Panc1 (cell line): ENCODE measurements at regions not wholly inside any gene's neighbourhood (a gene's known extent, or its start where the extent isn't known, plus 50 kb on each side); places are given as distances from the start of the nearest gene placed in this dataset.
"Not testable (repeated sequence)": the region's sequence is repeated elsewhere in the genome, so short reads cannot be mapped to it uniquely, and the experiment has no call there.

Experiments
- ATAC-seq: fragments of 200-7000 bp; cut with Tn5 transposase; 2 replicates; pipeline ENCODE4 v1.9.1; 2020; ENCODE audit warnings: mild to moderate bottlenecking, moderate library complexity
- BruUV-seq: library from RNA; stranded (reverse); fragments of 400-500 nt; replicated peaks from 2 replicates; lab custom pipeline; 2021; lab: Mats Ljungman, UMichigan
- CTCF ChIA-PET: fragments of 300-600 bp; sonication (Branson Sonifier 250); formaldehyde crosslinking; loops from one replicate; lab custom pipeline; 2022; ENCODE audit warnings: antibody characterized with exemption; lab: Charles Lee
- POLR2A ChIA-PET: fragments of 300-600 bp; sonication (Branson Sonifier 250); formaldehyde crosslinking; loops from one replicate; lab custom pipeline; 2022; ENCODE audit warnings: antibody characterized with exemption; lab: Charles Lee
- DNase-seq: peaks from one replicate; pipeline ENCODE4 v3.0.0-alpha.2; 2010; ENCODE audit warnings: low read depth, low spot score
- H3K27ac ChIP-seq: 2 replicates; pipeline ENCODE4 v1.5.1; 2011; ENCODE audit warnings: mild to moderate bottlenecking, low read length, inconsistent platforms
- H3K27me3 ChIP-seq: fragments of 200-500 bp; sonication (Bioruptor generic); 2 replicates; pipeline ENCODE4 v1.6.0; 2014; ENCODE audit warnings: low read length, inconsistent platforms; ENCODE audit not compliant: control insufficient read depth, insufficient read depth
- H3K36me3 ChIP-seq: fragments of 200-500 bp; sonication (Bioruptor generic); 2 replicates; pipeline ENCODE4 v1.5.1; 2014; ENCODE audit warnings: inconsistent platforms, mild to moderate bottlenecking, low read length, moderate library complexity; ENCODE audit not compliant: control insufficient read depth, insufficient read depth
- H3K4me1 ChIP-seq: 2 replicates; pipeline ENCODE4 v1.5.1; 2011; ENCODE audit warnings: inconsistent platforms, mild to moderate bottlenecking, low read length, moderate library complexity; ENCODE audit not compliant: control insufficient read depth, insufficient read depth
- H3K4me3 ChIP-seq, 2 experiments: 2 replicates each; pipeline ENCODE4 v1.5.1; 2011 to 2012; ENCODE audit warnings: low read depth in 2 of 2, low read length in 2 of 2, mild to moderate bottlenecking in 2 of 2, inconsistent platforms in 1 of 2, moderate library complexity in 1 of 2
- H3K9me3 ChIP-seq: fragments of 200-500 bp; sonication (Bioruptor generic); 2 replicates; pipeline ENCODE4 v1.5.1; 2014; ENCODE audit warnings: low read depth, mild to moderate bottlenecking, inconsistent platforms, low read length, moderate library complexity; ENCODE audit not compliant: control insufficient read depth, insufficient read depth
- CTCF ChIP-seq: fragments of 450-650 bp; IDR thresholded peaks from 2 replicates; pipeline ENCODE4 v1.5.1; 2017; ENCODE audit warnings: mild to moderate bottlenecking
- POLR2AphosphoS5 ChIP-seq: IDR thresholded peaks from 2 replicates; pipeline ENCODE4 v1.6.1; 2012; ENCODE audit warnings: mild to moderate bottlenecking, low read depth, low read length, moderate library complexity
- SIN3A ChIP-seq: IDR thresholded peaks from 2 replicates; pipeline ENCODE4 v1.6.1; 2012; ENCODE audit warnings: low read depth, mild to moderate bottlenecking, low read length, moderate library complexity, borderline replicate concordance; ENCODE audit not compliant: insufficient read depth
- TCF7L2 ChIP-seq: IDR thresholded peaks from 2 replicates; pipeline ENCODE4 v1.6.1; 2011; ENCODE audit warnings: mild to moderate bottlenecking, low read depth, low read length, inconsistent platforms
- in situ Hi-C: cut with HindIII; loops from 2 replicates; pipeline ENCODE4 v1.10.0; 2016; ENCODE audit warnings: low sequenced_read_pairs, low pct_unique_long_range_greater_than_20kb
- intact Hi-C: fragments of 100-400 bp; cut with micrococcal nuclease; formaldehyde crosslinking; loops from one replicate; pipeline ENCODE4 v1.10.0; 2022; ENCODE audit not compliant: unreplicated experiment
- TF ChIP-seq, protein P1 (sequence below), 2 experiments: IDR thresholded peaks; 2 replicates each; pipeline ENCODE4 v1.6.1; 2011 to 2012; ENCODE audit warnings: low read depth in 2 of 2, control low read depth in 1 of 2, low read length in 1 of 2, mild to moderate bottlenecking in 1 of 2, moderate library complexity in 1 of 2; ENCODE audit not compliant: insufficient read depth in 1 of 2

GRCh38 chr3:177658354-177658753 lies 461.1 kb upstream of the TBL1XR1 start:
- DNase-seq, result no peak
- Histone ChIP-seq H3K9me3 (no peaks in the 10 kb centered on the region), H3K4me3 (no peak overlapping the region), H3K27ac (no peak overlapping the region; the same call in 1 of the 2 replicates), H3K36me3 (no peaks in the 10 kb centered on the region), H3K27me3 (no peaks in the 10 kb centered on the region), H3K4me1 (no peaks in the 10 kb centered on the region)
- TF ChIP-seq SIN3A, result no peak
- no peak for TF ChIP-seq TCF7L2
- no peak for TF ChIP-seq CTCF
- TF ChIP-seq, protein P1, sequence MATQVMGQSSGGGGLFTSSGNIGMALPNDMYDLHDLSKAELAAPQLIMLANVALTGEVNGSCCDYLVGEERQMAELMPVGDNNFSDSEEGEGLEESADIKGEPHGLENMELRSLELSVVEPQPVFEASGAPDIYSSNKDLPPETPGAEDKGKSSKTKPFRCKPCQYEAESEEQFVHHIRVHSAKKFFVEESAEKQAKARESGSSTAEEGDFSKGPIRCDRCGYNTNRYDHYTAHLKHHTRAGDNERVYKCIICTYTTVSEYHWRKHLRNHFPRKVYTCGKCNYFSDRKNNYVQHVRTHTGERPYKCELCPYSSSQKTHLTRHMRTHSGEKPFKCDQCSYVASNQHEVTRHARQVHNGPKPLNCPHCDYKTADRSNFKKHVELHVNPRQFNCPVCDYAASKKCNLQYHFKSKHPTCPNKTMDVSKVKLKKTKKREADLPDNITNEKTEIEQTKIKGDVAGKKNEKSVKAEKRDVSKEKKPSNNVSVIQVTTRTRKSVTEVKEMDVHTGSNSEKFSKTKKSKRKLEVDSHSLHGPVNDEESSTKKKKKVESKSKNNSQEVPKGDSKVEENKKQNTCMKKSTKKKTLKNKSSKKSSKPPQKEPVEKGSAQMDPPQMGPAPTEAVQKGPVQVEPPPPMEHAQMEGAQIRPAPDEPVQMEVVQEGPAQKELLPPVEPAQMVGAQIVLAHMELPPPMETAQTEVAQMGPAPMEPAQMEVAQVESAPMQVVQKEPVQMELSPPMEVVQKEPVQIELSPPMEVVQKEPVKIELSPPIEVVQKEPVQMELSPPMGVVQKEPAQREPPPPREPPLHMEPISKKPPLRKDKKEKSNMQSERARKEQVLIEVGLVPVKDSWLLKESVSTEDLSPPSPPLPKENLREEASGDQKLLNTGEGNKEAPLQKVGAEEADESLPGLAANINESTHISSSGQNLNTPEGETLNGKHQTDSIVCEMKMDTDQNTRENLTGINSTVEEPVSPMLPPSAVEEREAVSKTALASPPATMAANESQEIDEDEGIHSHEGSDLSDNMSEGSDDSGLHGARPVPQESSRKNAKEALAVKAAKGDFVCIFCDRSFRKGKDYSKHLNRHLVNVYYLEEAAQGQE (IDR thresholded peaks at IDR 0.05; ENCODE audit: insufficient read depth in 1 of 2, low read depth in 2 of 2, low read length in 1 of 2), result no peak
- no peak for TF ChIP-seq POLR2AphosphoS5
- in situ Hi-C loops, result no loop called here
- ChIA-PET POLR2A (no interaction called here), CTCF (no interaction called here)
- no peak for ATAC-seq
- BruUV-seq, result no TSS peak
- intact Hi-C loops, result no loop called here

GRCh38 chr3:177664380-177665103 lies 467.3 kb upstream of the TBL1XR1 start:
- intact Hi-C loops, CTCF ChIA-PET, H3K9me3 ChIP-seq, H3K4me1 ChIP-seq, in situ Hi-C loops, H3K36me3 ChIP-seq, BruUV-seq, DNase-seq, POLR2A ChIA-PET, ATAC-seq, H3K27me3 ChIP-seq, H3K27ac ChIP-seq, H3K4me3 ChIP-seq: not testable (repeated sequence)
- peak; percentile 29 for TF ChIP-seq CTCF
